ENCODE measurements at regions not wholly inside any gene's neighbourhood (a gene's known extent, or its start where the extent isn't known, plus 50 kb on each side); places are given as distances from the start of the nearest gene placed in this dataset.

- Mint-ChIP-seq H3K27ac (no peak overlapping the region), H3K4me3 (no peak overlapping the region), H3K4me1 (peaks cover 3% of the 10 kb centered on the region; the same call in 1 of the 2 replicates), H3K36me3 (peaks cover 15% of the 10 kb centered on the region), H3K9me3 (peaks cover 44% of the 10 kb centered on the region), H3K27me3 (ENCODE audit: low read depth) (no peaks in the 10 kb centered on the region)
- ChIA-PET POLR2A (no interaction called here), CTCF (no interaction called here)
- DNase-seq (ENCODE audit: low spot score), result no peak
- ATAC-seq, result no peak
- TF ChIP-seq JAZF1 (CRISPR knock-in tag; IDR thresholded peaks at IDR 0.05), result no peak
- TF ChIP-seq TP53 (CRISPR knock-in tag; IDR thresholded peaks at IDR 0.05), result no peak
- no peak for TF ChIP-seq TEAD4 (CRISPR knock-in tag; IDR thresholded peaks at IDR 0.05)
- TF ChIP-seq NR2C2 (CRISPR knock-in tag; IDR thresholded peaks at IDR 0.05), result no peak
Observed at GRCh38 chr2:128925631-128926030, 607.0 kb upstream of the HS6ST1 start.

GRCh38 chr2:128930101-128930500 lies 611.4 kb upstream of the HS6ST1 start:
- no peaks in the 10 kb centered on the region for H3K4me1 Mint-ChIP-seq

GRCh38 chr2:128940378-128940777 lies 621.7 kb upstream of the HS6ST1 start:
- no peak overlapping the region for H3K4me3 Mint-ChIP-seq
- ATAC-seq (no peak), DNase-seq (ENCODE audit: low spot score) (no peak)
- CTCF ChIA-PET, result interaction anchor here (0.7 kb wide), 1 partner anchor 125 kb away, joined by 4 read pairs; no protein-coding TSS in a partner anchor
- peaks cover 10% of the 10 kb centered on the region; the same call in 1 of the 2 replicates for H3K9me3 Mint-ChIP-seq
- no peaks in the 10 kb centered on the region for H3K4me1 Mint-ChIP-seq
- H3K36me3 Mint-ChIP-seq, result no peaks in the 10 kb centered on the region
- POLR2A ChIA-PET, result no interaction called here
- no peak overlapping the region for H3K27ac Mint-ChIP-seq
- peaks cover 5% of the 10 kb centered on the region; the same call in 1 of the 2 replicates for H3K27me3 Mint-ChIP-seq (ENCODE audit: low read depth)
- no peak for TF ChIP-seq PREB (CRISPR knock-in tag; IDR thresholded peaks at IDR 0.05; ENCODE audit: borderline replicate concordance)
- TF ChIP-seq JAZF1 (CRISPR knock-in tag; IDR thresholded peaks at IDR 0.05), result no peak
- TF ChIP-seq MYBL2 (CRISPR knock-in tag; IDR thresholded peaks at IDR 0.05), result no peak
- no peak for TF ChIP-seq TEAD1 (CRISPR knock-in tag; IDR thresholded peaks at IDR 0.05)
- no peak for TF ChIP-seq SMAD3 (CRISPR knock-in tag; IDR thresholded peaks at IDR 0.05; ENCODE audit: borderline replicate concordance)
- no peak for TF ChIP-seq ZNF121 (CRISPR knock-in tag; IDR thresholded peaks at IDR 0.05)
- TF ChIP-seq USF1 (CRISPR knock-in tag; IDR thresholded peaks at IDR 0.05), result no peak
- TF ChIP-seq ZBTB21 (CRISPR knock-in tag; IDR thresholded peaks at IDR 0.05; ENCODE audit: borderline replicate concordance), result no peak
- no peak for TF ChIP-seq ARID4B (CRISPR knock-in tag; IDR thresholded peaks at IDR 0.05; ENCODE audit: borderline replicate concordance)

More at GRCh38 chr2:128930101-128930500, 611.4 kb upstream of the HS6ST1 start:
- ChIA-PET POLR2A (no interaction called here), CTCF (no interaction called here)
- H3K9me3 Mint-ChIP-seq, result peaks cover 29% of the 10 kb centered on the region
- no peaks in the 10 kb centered on the region for H3K27me3 Mint-ChIP-seq (ENCODE audit: low read depth)
- ATAC-seq (no peak), DNase-seq (ENCODE audit: low spot score) (no peak)
- no peak for TF ChIP-seq ZNF281 (CRISPR knock-in tag; IDR thresholded peaks at IDR 0.05)
- H3K27ac Mint-ChIP-seq, result no peak overlapping the region
- peaks cover 15% of the 10 kb centered on the region for H3K36me3 Mint-ChIP-seq
- H3K4me3 Mint-ChIP-seq, result no peak overlapping the region
